GM19467 (cell line): ENCODE measurements at regions not wholly inside any gene's neighbourhood (a gene's known extent, or its start where the extent isn't known, plus 50 kb on each side); places are given as distances from the start of the nearest gene placed in this dataset.
"Not testable (repeated sequence)": the region's sequence is repeated elsewhere in the genome, so short reads cannot be mapped to it uniquely, and the experiment has no call there.

ENCODE experiments used
- ATAC-seq: cut with Tn5 transposase; IDR thresholded peaks from one replicate; pipeline ENCODE4 v1.9.1; 2021; ENCODE audit warnings: mild to moderate bottlenecking, moderate library complexity; ENCODE audit not compliant: unreplicated experiment

DNA sequence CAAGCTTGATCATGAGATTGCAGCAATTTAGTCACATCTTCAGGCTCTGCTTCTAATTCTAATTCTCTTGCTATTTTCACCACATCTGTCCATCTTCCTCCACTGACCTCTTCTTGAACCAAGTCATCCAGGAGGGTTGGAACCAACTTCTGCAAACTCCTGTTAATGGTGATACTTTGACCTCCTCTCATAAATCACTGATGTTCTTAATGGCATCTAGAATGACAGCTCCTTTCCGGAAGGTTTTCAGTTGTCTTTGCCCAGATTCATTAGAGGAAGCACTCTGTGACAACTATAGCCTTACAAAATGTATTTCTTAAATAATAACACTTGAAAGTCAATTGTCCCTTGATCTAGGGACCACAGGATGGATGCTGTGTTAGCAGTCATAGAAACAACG is 136.2 kb downstream of the IGLL1 start:
- ATAC-seq: not testable (repeated sequence)

- not testable (repeated sequence) for ATAC-seq
Measured at GRCh38 chr22:23439581-23439980, 140.5 kb downstream of the IGLL1 start.

GRCh38 chr22:23438216-23438615 is 141.9 kb downstream of the IGLL1 start:
- no peak for ATAC-seq

DNA sequence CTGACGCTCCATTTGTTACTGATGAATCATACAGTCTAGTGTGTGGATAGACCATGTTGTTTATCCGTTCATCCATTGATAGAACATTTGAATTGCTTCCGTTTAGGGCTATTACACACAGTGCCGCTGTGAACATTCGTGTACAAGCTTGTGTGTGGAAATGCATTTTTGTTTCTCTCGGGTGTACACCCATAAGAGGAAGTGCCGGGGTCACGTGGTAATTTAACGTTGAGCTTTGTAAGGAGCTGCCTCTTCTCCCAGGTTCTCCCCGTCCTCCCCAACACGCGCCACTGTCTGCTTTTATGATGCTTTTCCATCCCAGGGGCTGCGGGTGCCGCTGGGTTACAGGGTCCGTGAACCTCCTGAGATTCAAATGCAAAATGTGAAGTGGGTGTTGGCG is 142.3 kb downstream of the IGLL1 start:
- no peak for ATAC-seq

DNA sequence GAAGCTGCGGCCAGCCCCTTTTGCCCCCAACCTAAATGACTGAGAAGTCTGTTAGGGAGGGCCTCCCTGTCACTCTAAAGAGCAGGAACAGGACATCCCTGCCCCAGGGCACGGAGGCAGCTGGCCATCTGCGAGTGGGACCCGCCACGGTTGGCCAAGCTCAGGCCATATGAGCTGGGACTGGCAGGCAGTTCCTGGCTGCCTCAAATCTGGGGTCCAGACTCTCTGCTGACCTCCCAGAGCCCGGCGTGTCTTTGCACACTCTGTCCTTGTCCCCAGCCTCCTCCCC is 143.0 kb downstream of the IGLL1 start:
- ATAC-seq: not testable (repeated sequence)

DNA sequence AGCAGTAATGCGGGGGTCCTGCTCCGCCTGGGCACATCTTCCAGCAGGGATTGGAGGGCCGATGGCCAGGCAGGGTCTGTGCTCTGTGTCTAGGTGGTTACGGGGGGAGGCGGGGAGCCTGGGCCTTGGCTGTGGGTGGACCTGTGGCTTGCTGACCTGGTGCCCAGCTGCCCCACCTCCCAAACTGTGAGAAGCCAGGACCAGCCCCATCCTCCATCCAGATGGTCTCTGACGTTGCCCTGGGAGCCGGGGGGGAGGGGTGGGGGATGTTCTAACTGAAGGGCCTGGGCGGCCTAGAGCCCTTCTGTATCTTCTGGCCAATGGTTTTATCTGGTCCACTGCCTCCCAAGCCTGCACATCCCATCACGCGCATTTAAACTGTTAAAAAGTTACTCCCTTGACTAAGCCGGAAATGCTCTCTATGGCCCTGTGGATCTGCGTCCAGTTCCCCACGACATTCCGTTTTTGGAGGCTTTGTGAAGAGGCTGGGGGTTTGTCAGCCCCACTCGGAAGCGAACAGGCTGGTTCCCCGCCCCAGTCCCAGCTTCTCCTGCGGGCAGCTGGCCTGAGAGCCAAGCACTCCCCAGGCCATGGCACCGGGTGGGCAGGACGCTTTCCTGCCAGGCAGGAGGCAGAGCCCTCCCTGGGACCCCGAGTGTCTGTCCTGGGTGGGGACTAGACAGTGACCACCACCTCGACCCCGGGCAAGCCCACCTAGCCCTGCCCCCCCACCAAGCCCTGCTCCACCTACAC is 143.6 kb downstream of the IGLL1 start:
- not testable (repeated sequence) for ATAC-seq

- not testable (repeated sequence) for ATAC-seq
Measured at GRCh38 chr22:23435186-23435585, 144.9 kb downstream of the IGLL1 start.

DNA sequence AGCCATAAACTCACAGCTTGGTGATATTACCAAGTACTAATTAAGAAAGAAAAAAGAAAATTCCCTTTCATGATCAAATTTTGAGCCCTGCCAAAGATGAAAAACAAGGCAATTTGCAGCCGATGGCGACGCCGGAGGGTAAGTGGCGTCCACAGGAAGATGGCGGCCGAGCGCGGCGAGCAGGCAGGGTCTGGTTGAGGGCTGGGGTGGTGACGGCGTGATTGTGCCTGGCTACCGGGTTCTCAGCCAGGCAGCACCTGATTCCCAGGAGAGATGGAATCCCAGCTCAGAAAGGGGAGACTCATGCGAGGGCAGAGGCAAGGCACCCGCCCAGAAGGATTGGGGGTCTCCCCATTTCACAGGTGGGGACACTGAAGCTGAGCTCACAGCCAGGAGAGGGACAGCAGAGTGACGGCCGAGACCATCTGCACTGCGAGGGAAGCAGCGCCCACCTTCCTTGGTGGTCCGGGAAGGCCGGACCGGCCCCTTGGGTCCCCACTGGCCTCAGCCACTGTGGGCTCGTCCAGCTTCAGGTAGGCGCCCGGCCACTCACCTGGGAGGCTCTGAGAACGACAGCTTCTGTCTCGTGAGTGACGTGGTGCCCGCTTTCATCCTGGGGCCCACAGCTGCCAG is 145.8 kb downstream of the IGLL1 start:
- ATAC-seq: not testable (repeated sequence)

DNA sequence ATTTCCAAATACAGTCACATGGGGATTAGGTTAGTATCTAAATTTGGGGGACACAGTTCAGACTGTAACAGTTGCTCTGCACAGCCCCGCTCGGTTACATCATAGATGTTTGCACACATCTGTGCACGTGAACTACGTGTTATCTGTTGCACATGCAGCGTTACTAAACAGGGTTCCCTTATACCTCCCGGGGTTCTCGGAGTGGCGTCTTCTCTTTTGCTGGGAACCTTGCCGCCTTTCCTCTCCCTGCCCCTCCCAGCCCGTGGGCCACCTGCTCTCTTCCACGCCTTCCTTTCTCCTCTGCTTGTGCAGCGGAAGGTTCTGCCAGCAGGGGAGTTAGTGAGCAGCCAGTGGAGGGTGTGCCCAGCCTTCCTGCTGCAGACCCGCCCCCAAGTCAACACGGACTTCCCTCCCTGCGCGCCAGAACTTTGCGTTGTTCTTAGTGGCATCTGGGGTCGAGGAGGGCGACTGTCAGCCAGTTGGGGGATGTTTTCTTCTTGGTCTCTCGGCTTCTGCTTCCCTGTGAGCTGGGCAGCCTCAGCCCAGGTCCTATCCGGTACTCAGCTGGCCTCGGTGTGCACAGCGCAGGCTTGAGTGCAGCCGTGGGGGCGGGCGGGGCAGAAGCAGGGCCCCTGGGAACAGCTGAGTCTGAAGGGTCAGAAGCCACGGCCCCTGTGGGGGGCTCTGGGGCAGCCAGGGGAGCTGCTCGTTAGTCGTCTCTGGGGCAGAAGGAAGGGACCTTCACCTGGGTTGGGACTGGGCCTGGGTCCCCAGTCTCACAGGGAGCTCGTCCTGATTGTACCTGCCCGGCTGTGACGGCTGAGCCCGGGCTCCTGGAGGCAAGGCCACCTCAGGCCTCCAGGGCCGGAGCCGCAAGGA is 146.7 kb downstream of the IGLL1 start:
- not testable (repeated sequence) for ATAC-seq

- ATAC-seq: not testable (repeated sequence)
Measured at GRCh38 chr22:23432719-23433118, 147.4 kb downstream of the IGLL1 start.

DNA sequence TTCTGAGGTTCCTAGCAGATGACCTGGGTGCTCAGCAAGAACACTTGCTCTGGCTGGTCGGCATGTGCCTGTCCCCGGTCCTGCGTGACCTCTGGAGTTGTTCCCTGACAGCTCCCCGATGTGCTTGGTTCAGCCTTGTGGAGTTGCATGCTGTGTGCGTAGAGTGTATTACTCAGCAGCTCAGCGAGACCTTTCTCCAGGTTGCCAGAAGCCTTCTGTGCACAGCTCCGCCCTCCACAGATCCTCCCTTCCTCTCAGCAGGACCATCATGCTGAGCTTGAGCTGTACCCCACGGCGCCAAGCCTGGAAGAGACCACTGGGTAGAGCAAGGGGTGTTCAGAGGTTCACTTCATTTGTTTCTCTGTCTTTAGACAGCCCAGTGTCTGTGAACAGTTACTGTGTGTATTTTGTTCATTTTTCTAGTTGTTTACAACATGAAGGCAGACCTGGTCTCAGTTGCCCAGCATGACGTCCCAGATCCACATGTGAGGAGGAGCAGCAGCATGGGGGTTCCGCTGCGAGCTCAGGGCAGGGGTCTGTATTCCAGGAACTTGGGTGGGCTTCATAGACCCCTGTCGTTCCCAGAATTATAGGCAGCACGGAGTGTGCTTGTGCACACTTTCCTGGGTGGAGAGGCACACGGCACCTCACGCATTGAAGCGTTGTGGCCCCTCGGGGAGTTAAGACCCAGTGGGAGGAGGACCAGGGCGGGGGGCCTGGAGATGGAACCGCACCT is 148.6 kb downstream of the IGLL1 start:
- ATAC-seq: no peak

DNA sequence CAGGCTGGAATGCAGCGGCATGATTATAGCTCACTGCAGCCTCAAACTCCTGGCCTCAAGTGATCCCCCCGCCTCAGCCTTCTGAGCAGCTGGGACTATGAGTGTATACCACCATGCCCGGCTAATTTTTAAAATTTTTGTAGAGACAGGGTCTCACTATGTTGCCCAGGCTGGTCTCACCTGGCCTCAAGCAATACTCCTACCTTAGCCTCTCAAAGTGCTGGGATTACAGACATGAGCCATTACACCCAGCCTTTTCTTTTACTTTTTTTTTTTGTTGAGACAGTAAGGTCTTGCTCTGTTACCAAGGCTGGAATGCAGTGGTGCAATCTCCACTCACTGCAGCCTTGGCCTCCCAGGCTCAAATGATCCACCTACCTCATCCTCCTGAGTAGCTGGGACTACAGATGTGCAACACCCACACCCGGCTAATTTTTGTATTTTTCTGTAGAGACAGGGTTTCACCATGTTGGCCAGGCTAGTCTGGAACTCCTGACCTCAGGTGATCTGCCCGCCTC is 155.5 kb downstream of the IGLL1 start:
- ATAC-seq: not testable (repeated sequence)

DNA sequence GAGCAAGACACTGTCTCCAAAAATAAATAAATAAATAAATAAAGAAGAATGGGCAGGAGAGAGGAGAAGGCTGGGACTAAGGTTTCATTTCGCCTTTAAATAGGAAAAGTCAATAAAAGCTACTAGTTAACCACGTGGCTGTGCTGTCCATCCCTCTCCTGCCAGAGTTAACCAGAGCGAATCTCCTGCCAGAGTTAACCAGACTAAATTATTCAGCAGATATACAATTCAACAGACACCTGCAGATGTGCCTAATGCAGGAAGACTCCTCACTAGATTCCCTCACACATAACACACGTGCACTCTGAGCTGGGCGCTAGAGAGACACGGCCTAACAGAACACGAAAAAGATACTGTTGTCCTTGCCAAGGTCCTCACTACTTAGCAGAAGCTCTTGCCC is 156.1 kb downstream of the IGLL1 start:
- no peak for ATAC-seq

- ATAC-seq: not testable (repeated sequence)
Measured at GRCh38 chr22:23422281-23422680, 157.8 kb downstream of the IGLL1 start.

- not testable (repeated sequence) for ATAC-seq
Measured at GRCh38 chr22:23421300-23421699, 158.8 kb downstream of the IGLL1 start.

GRCh38 chr22:23419931-23420330 is 160.2 kb downstream of the IGLL1 start:
- no peak for ATAC-seq

DNA sequence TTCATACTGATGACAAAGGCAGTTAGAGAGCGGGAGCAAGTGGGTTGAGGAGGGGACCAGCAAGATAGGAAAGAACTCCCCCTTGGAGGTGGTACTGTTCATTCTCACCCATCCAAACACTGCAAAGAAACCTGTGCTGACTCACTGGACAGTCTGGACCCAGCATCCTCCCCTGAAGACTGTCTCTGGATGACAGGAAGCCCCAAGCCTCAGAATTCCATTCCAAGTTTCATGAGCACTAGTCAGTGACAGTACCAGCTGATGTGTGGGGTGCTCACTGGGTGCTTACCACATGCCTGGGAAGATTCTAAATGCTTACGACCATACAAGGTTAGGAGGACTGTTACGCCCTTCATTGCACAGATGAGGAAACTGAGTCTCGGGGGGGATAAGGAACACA is 160.9 kb downstream of the IGLL1 start:
- ATAC-seq: no peak

DNA sequence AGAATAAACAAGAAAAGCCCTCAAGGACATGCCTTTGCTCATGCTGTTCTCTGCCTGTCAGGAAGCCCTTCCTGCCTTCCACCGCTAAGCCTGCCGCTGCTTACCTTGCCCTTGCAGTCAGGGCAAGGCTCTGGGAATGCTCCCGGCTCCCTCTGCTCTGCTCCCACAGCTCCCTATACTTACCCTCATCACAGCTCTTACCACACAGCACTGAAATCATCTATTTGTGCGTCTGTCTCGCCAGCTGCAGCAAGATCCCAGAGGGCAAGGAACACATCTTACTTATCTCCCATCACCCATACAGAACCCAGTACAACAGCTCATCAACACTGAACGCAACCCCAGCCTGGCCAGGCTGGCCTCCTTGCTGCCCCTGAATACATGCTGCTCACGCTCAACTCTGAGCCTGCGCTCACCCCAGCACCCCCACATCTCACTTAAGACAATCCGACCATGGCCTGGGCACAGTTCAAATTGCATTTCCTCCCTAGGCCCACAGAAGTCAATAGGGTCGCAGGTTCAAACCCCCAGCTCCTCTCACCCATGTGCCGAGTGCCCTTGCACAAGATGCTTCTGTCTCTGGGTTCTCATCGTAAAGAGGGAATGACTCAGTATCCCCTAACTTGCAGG is 161.8 kb downstream of the IGLL1 start:
- ATAC-seq: no peak

DNA sequence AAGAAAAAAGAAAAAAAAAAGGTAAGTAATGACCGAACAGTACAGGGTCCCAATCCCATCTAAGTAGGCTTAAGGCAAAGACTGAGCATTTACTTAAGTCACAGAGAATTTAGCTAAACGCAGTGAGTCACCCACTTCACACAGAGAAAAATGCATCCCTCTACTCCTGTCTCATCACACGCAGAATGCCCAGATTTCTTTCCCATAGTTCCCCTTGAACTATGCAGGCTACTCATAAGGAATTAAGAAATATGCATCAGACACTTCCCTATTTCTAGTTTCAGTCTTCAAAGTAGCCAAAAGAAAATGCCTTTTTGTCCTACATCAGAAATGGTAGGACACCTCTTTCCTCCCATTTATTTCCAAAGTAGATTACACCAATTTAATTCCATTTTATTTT is 162.8 kb downstream of the IGLL1 start:
- ATAC-seq: not testable (repeated sequence)

GRCh38 chr22:23416169-23416690 is 163.9 kb downstream of the IGLL1 start:
- ATAC-seq: not testable (repeated sequence)
